Gastroesophageal sphincter (tissue), 3 donors: ENCODE measurements at regions not wholly inside any gene's neighbourhood (a gene's known extent, or its start where the extent isn't known, plus 50 kb on each side); places are given as distances from the start of the nearest gene placed in this dataset.

ENCODE experiments used
- CTCF ChIP-seq, 4 experiments: fragments of 200-600 bp in 2 of 4; fragments of 450-650 bp in 2 of 4; sonication (generic) in 1 of 4; IDR thresholded peaks; one replicate each; pipeline ENCODE4 v1.5.1; 2017 to 2019; ENCODE audit warnings: antibody characterized with exemption in 4 of 4, mild to moderate bottlenecking in 2 of 4, moderate library complexity in 2 of 4
- EP300 ChIP-seq: sonication (generic); formaldehyde crosslinking; IDR thresholded peaks from one replicate; pipeline ENCODE4 v1.6.1; 2017; ENCODE audit warnings: antibody characterized with exemption, mild to moderate bottlenecking
- POLR2A ChIP-seq, 2 donors: fragments of 450-650 bp; IDR thresholded peaks; one replicate each; pipeline ENCODE4 v1.6.1; 2017; ENCODE audit warnings: antibody characterized with exemption in 2 of 2, mild to moderate bottlenecking in 2 of 2, moderate library complexity in 1 of 2
- POLR2AphosphoS5 ChIP-seq: sonication (generic); formaldehyde crosslinking; IDR thresholded peaks from one replicate; pipeline ENCODE4 v1.6.1; 2017; ENCODE audit warnings: antibody characterized with exemption

GRCh38 chr3:181458857-181459256, 252.9 kb upstream of the SOX2 start:
- TF ChIP-seq CTCF (IDR thresholded peaks at IDR 0.05) (no peak), EP300 (no peak), POLR2AphosphoS5 (no peak), POLR2A (IDR thresholded peaks at IDR 0.05) (no peak)
